GM13977 (cell line): ENCODE measurements at regions not wholly inside any gene's neighbourhood (a gene's known extent, or its start where the extent isn't known, plus 50 kb on each side); places are given as distances from the start of the nearest gene placed in this dataset.
"Not testable (repeated sequence)": the region's sequence is repeated elsewhere in the genome, so short reads cannot be mapped to it uniquely, and the experiment has no call there.

Experiments used
- DNase-seq: peaks from one replicate; pipeline ENCODE4 v3.0.0; 2012; ENCODE audit warnings: low spot score
- CTCF ChIP-seq: IDR thresholded peaks from 2 replicates; pipeline ENCODE4 v1.5.1; 2012; ENCODE audit warnings: mild to moderate bottlenecking, control low read depth; ENCODE audit not compliant: insufficient read depth; ENCODE audit errors: extremely low read depth, missing control alignments
- in situ Hi-C: fragments of 300-500 bp; cut with MboI; formaldehyde crosslinking; loops from one replicate; pipeline ENCODE4 v1.12.0; 2022; ENCODE audit warnings: low sequenced_read_pairs, low pct_unique_long_range_greater_than_20kb, mixed read lengths, inconsistent platforms; ENCODE audit not compliant: unreplicated experiment

DNA sequence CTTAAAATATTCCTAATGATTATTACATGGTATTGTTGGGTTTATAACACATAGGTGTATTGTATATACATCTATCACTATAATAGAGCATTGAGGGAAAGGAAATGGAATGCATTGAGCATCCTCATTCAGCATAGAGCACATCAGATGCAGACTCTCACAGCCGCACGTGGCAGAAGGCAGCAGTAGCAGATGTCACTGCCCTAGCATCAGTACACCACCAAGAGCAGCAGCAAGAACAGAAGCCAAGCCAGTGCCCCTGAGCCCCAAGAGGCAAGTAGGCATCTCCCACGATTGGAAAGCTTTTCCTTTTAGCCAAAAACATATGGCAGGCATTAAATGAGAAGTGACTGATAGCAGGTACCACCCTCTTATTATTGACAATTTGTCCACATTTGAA, 510.0 kb downstream of the TNS3 start:
- no peak for DNase-seq
- no peak for TF ChIP-seq CTCF
- in situ Hi-C loops, result no loop called here

DNA sequence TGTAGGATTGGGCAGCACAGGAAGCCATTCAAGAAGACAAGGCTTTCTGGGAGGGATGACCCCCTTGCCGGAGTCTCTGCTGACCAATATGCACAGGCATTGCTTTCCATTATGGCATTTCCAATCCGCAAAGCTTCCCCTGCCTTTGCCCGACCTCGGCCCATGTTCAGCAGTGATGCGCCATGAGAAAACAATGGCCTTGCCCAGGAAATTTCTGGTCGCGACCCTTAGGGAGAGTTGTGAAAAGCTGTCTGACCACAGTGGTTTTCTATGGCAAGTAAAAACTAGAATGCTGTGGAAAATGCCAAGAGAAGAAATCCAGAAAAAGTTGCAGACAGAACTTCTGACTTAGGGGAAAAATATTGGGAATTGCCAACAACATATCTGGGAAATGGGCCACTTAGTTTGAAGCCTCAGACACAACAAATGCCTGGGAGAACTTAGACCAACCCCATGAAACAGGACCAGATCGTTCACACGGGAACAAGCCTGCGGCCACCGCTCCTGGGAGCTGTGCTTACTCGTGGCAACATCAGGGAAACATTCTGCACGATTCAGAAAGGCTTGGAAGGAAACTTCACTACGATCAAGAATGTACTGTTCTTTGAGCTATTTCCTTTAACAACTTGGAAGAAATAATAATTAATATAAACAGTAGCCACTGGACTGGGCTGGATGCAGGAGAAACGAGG, 512.4 kb downstream of the TNS3 start:
- in situ Hi-C loops, result no loop called here
- TF ChIP-seq CTCF, result no peak
- DNase-seq, result no peak

DNA sequence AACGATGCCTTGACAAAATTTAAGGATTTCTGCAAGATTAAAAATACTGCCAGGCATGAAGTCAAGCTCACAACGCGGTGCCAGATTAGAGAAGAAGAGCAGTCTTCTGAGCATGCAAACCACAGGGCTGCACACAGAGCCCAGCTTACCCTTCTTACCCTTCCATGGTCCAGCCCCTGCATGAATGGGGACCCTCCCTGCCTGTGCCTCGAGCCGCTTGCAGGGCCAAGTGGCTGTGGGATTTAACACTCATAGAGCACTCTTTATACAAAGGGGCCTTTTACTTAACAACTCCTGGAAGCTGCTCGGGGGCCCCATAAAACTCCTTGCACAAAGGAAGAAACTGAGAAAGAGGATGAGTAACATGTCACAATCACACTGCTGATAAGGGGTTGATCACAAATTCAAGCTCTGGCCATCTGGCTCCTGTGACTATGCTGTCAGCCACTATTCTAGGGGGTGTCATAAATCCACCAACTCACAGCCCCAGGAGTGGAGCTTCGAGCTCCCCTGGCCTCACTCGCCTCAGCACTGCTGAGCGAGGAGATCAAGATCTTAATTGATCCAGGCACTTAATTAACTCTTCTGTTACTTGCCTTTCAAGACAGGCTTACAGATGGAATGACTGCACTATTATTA, 514.8 kb downstream of the TNS3 start:
- in situ Hi-C loops, result no loop called here
- DNase-seq, result no peak
- TF ChIP-seq CTCF, result no peak

GRCh38 chr7:47056731-47057130, 525.2 kb downstream of the TNS3 start:
- TF ChIP-seq CTCF, result no peak
- DNase-seq, result no peak
- in situ Hi-C loops, result no loop called here

- DNase-seq, in situ Hi-C loops: not testable (repeated sequence)
These were observed 529.2 kb downstream of the TNS3 start for GRCh38 chr7:47052541-47053208.

DNA sequence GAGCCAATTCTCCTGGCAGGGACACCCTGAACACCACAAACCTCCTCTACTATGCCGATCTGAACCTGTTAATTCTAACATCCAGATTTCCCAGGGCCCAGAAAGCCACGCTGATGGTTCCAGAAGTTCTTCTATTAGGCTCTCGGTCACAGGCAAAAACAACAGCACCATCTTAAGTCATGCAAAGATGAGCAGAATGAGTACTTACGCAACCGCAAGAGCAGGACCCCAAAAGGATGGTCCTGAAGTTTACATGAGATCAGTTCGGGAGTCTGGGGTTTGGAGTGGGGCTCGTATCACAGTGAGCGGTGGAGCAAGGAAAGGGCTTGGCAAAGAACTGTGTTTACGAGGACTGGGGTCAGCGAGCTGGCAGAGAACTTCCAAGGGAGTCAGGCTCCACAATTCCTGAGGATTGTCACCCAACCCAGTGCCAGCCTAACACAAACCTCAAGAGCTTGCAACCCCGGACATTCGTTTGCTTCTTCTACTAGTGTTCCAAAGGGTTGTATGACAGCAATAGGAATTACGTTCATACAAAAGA, 532.6 kb downstream of the TNS3 start:
- no peak for TF ChIP-seq CTCF
- in situ Hi-C loops, result no loop called here
- no peak for DNase-seq

GRCh38 chr7:47047384-47047783, 534.5 kb downstream of the TNS3 start:
- TF ChIP-seq CTCF, result no peak
- in situ Hi-C loops, result no loop called here
- no peak for DNase-seq
